Stomach (tissue), 4 donors: ENCODE measurements at regions not wholly inside any gene's neighbourhood (a gene's known extent, or its start where the extent isn't known, plus 50 kb on each side); places are given as distances from the start of the nearest gene placed in this dataset.

ENCODE experiments used
- EP300 ChIP-seq: sonication (generic); formaldehyde crosslinking; IDR thresholded peaks from one replicate; pipeline ENCODE4 v1.6.1; 2017; ENCODE audit warnings: antibody characterized with exemption
- POLR2A ChIP-seq, 4 donors: fragments of 450-650 bp; IDR thresholded peaks; one replicate each; pipeline ENCODE4 v1.6.1; 2016; ENCODE audit warnings: antibody characterized with exemption in 4 of 4, control low read depth in 2 of 4, mild to moderate bottlenecking in 1 of 4, moderate library complexity in 1 of 4
- POLR2AphosphoS5 ChIP-seq, 3 donors: sonication (generic); formaldehyde crosslinking; IDR thresholded peaks; one replicate each; pipeline ENCODE4 v1.6.1; 2016; ENCODE audit warnings: antibody characterized with exemption in 3 of 3
- TF ChIP-seq, protein P1 (sequence below), 7 experiments: fragments of 450-650 bp in 4 of 7; fragments of 200-600 bp in 3 of 7; sonication (generic) in 3 of 7; IDR thresholded peaks; one replicate each; pipeline ENCODE4 v1.5.1; 2016 to 2019; ENCODE audit warnings: antibody characterized with exemption in 7 of 7, control low read depth in 2 of 7, mild to moderate bottlenecking in 1 of 7

DNA sequence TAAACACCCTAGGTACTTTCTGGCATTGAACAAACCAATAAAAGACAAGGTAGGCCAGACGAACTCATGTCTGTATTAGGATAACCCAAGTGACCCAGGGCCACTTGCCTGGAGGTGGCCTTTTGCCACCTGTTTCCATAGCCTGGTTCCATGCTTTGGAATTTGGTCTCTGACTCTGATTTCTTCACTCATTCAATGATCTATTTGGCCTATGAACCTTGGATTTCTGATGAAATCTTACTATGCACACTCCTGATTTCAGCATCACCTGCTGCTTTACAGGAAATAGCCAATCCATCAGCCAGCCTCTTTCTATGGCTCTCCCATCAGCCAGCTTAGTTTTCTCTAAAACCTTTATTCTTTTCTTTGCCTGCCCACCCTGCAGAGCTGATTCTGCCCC, 142.8 kb upstream of the PSMD7 start:
- TF ChIP-seq, protein P1, sequence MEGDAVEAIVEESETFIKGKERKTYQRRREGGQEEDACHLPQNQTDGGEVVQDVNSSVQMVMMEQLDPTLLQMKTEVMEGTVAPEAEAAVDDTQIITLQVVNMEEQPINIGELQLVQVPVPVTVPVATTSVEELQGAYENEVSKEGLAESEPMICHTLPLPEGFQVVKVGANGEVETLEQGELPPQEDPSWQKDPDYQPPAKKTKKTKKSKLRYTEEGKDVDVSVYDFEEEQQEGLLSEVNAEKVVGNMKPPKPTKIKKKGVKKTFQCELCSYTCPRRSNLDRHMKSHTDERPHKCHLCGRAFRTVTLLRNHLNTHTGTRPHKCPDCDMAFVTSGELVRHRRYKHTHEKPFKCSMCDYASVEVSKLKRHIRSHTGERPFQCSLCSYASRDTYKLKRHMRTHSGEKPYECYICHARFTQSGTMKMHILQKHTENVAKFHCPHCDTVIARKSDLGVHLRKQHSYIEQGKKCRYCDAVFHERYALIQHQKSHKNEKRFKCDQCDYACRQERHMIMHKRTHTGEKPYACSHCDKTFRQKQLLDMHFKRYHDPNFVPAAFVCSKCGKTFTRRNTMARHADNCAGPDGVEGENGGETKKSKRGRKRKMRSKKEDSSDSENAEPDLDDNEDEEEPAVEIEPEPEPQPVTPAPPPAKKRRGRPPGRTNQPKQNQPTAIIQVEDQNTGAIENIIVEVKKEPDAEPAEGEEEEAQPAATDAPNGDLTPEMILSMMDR (IDR thresholded peaks at IDR 0.05), result no peak
- TF ChIP-seq EP300 (no peak), POLR2A (IDR thresholded peaks at IDR 0.05) (no peak), POLR2AphosphoS5 (IDR thresholded peaks at IDR 0.05) (no peak)
